Activated T-helper 1 cell treated with Interleukin-2 at 50 U/mL for 16 hours (primary cell): ENCODE measurements at regions not wholly inside any gene's neighbourhood (a gene's known extent, or its start where the extent isn't known, plus 50 kb on each side); places are given as distances from the start of the nearest gene placed in this dataset.
A peak's percentile ranks its signal among the peaks of the same experiment; 100 is the strongest.

Source experiments
- DNase-seq: peaks from one replicate; pipeline ENCODE4 v3.0.0-alpha.2; 2020; ENCODE audit warnings: low read depth

DNA sequence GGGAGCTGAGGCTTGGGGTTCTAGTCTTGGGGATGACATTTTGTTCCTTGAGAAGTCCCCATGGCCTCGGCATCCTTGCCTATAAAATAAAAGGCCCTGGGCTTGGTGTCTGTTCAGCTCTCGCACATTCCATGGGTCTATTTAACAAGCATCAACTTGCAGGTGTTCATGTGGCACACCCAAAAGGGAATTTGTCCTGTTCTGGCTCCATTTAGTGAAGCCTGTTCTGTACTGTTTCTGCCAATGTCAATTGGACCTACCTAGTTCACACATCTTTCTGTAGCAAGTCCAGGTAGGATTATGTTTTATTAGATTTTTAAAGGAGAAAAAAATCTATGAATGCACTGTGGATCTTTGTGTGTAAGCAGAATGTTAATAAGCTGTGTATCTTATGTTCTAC is 262.0 kb downstream of the HIVEP2 start:
- no peak for DNase-seq

DNA sequence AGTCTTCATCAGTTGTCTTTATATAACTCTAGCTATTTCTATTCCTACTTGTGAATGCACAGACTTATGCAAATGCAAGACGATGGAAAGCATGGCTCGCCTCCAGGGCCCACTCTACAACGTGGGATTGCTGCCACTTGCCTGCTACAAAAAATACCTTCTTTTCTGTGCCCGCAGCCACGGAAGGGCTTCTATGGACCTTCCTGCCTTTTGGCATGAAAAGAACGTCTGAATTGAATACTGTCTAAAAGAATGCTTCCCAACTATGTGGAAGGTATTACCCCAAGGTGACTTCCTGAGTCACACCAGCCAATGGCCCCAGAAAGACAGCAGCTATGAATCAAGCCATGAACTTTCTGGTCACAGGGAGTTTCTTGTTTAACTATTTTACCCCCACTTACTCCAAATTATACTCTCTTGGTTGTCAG is 261.2 kb downstream of the HIVEP2 start:
- no peak for DNase-seq

DNA sequence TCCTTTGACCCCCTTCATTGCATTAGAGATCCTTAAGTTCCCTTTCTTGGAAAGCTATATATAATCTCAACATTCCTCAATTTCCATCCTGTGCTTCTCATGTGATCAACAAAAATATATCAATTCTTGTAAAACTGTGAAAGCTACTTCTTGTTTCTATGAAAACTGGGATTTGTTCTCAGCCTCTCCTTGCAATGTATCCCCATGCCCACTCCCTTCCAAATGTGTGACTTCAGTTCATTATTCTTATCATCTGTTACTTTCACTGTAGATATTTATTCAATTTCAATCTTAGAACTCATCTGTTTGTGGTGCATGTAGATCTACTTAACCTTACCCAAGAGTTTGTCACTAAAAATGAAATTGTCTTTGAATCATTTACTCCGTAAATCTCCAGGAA is 260.6 kb downstream of the HIVEP2 start:
- no peak for DNase-seq

DNA sequence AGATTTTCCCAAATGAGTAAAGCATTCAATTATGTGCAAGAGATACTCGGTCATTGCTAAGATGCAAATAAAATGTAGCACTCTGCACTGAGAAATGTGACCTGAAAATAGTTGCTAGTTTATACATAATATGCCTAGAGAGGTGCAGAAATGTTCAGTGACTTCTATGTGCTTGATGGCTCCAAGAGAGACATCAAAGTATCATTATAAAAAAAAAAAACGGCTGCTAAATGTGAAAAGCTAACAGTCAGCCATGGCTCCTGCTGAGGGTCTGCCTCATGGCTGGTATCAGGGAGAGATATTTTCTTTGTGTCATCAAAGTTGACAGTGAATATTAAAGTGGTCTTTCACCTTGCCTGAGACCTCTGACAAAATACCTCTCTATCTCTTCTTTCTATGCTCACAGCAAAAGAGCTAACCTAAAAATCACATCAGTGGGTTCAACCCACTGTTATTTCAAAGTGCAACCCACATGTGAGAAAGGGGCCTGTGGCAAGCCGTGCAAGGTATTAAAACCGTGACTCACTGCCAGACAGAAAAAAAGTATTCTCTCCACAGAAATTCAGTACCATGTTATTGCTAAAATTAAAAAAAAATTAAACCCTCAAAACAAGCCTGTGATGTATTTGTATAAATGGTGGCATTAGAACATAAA is 259.0 kb downstream of the HIVEP2 start:
- DNase-seq = no peak

DNA sequence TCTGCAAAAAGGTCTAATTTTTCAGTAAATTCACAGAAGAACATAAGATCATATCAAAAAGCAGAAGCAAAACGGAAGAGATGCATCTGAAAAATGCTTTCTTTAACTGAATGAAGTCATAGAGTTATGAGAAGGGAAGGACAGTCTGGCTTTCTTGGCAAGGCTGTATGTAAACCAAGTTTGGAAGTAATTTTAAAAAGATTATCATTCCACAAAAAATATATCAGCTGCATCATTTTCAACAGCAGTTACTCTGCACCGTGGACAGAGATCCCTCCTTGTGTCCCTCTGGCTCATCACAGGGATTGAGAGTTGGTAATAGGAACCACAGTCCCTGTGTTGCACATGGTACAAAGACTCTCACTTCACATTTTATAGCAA is 258.5 kb downstream of the HIVEP2 start:
- DNase-seq = no peak

DNA sequence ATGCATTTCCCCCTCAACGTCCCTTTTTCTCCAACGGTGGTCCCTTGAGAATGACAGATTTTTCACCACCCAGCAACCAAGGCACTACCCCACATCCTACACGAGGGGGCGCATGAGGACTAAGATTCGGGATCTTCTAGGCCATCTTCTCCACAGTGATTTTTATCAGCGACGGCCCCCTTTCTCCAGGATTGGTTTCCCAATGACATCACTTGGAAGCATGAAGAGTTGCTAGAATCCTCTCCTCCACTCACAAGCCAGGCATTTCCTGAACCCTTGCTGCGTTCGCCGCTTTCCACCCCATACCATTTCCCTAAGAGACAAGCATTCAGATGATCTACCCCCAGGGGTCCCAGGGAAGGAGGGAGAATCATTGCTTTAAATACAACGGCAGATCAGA is 252.0 kb downstream of the HIVEP2 start:
- peak; percentile 43 for DNase-seq

DNA sequence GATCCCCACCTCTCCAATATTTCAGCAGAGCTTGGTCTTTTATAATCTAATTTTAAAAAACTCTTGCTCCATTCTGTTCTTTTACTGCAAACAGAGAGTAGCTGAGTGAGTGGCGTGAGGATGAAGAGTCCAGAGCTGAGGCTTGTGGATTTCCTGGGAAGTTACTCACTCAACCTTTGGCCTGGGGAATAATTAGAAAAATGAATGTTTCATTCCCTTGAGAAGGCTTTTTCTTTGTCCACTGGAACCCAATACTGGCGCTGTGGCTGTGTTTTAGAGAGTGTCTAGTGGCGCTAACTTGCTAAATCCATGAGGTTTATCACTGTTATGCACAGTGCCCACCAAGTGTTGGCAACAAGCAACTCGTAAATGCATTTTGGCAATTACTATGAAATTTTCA is 251.5 kb downstream of the HIVEP2 start:
- no peak for DNase-seq

DNA sequence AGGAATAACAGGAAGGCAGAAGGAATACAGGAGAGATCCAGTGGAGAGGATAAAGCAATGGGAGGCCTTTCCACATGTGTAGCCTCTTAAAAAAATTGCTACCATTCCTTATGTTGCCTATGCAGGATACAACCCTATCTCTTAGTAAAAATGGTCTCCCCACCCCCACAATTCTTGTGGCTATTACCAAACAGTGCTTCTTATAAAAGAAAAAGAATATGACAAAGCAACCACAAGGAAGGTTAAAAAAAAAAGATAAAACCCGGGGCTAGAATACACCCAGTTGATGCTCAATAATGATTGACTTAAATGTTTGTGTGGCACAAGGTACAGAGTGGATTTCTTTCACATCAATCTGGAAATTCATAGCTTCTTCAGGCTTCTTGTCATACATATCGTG is 250.9 kb downstream of the HIVEP2 start:
- no peak for DNase-seq

DNA sequence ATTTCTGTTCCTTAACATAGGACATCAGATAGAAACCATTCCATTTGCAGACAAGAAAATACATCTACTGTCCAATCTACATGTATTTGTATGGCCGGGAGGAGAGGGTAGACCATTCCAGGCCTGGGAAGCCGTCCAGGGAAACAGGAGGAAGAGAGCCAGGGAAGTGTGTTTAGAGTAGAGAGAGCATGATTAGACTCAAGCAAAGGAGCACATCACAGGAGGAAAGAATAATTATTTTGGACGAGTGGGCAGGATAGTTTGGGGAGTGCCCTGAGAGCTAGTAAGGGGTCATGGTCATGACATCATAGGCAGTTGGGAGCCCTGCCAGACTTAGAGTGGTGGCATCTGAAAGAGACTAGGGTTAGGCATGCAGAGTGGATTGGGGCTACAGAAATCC is 250.0 kb downstream of the HIVEP2 start:
- no peak for DNase-seq

DNA sequence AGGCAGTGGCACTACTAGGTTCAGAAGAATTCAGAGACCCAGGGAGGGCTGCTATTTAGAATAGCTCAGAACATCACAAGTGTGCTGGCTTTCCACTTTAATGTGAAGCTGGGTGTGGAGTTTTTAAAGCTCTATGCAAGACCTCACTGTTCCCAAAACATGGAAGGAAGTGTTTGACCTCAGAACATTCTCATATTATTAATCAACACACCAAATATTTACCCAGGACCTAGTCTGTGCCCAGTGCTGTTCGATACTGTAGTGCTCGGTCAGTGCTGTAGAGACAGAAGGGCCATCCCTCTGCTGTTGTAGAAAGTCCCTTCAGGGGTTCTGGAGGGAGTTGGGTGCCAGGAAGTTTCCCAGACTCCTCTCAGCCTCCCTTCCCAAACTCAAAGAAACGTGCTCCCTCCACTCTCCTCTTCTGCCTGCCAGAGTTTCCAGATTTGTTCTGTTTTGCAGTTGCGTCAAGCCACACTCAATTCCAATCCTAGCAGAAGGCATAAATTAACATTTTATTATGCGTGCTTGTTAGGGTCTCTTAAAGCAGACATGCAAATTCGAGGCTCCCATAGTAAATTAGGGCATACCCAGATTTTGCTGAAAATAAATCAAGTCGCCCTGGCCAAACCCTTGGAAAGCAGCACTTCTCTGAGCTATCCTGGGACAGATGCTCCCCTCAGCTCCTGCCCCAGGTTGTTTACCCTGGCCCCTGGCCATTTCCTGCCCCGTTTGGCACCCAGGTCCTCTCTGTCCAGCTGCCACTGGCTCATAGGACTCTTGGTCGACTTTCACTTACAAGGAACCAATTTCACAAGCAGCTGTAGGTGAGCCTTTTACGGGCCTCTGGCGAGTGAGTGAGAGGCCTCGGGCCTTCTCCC is 248.6 kb downstream of the HIVEP2 start:
- DNase-seq = no peak

DNA sequence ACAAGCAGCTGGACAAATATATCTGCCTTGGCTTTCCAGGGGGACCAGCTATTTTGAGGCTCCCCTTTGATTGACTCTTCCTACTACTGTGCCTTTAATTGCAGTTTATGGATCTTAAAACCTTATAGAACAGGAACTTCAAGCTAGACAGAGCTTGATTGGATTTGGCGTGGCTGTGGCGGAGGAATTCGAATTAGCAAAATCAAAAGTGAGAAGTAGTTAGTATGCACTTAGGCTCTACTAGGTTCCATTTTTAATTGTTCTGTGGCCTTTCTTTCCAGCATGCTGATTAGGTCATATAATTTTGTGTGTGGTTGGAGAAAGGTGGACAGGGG is 248.0 kb downstream of the HIVEP2 start:
- DNase-seq = no peak

DNA sequence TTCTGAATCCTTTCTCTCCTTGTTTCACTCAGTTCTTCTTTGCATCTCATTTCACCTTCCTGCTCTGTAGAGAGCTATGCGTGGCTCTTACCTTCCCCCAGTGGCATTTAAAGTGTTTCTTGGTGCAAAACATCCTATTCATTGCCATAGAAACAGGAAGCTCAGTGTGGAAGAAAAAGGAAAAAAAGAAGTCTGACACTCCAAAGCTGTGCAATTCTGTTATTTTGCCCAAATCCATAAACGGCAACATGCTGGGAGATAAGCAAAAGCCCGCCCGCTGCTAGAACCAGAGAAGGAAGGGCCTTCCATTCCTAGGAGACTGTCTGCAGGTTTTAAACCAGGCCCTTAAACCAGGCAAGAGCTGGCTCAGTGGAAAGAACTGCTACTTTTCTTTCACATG is 247.1 kb downstream of the HIVEP2 start:
- DNase-seq = no peak

DNA sequence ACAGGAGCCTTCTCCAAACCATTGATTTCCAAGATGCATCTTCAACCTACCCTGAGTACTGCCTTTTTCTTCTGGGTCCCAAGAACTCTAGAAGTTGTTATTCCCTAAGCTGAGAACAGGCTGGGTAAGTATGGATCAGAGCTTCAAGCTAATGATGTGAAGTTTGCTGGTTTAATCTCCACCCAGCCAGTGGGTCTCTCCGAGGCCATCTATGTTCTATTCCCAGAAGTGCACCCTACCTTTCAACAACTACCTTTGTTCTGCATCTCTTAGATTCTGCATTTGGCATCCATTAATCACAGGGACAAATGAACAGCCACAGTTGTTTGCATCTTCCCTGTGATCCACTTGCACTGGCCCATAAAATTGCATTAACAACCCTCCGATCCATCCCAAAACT is 246.2 kb downstream of the HIVEP2 start:
- no peak for DNase-seq

DNA sequence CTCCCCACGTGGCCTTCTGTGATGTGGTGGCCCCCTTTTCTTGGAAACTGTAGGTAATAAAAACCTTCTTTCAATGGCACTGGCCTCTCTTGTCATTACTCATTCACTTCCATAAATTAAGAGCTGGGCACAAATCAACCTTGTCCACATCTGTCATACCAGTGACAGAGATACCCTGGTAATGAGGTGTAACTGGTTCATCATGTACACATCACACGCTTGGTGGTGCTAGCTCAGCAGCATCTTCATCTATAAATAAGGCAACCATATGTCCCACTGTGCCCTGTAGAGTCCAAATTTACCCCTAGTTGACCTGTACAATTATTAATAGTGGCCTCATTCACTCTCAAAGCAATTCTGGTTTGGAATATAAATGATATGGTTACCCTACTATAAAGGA is 245.6 kb downstream of the HIVEP2 start:
- no peak for DNase-seq

DNA sequence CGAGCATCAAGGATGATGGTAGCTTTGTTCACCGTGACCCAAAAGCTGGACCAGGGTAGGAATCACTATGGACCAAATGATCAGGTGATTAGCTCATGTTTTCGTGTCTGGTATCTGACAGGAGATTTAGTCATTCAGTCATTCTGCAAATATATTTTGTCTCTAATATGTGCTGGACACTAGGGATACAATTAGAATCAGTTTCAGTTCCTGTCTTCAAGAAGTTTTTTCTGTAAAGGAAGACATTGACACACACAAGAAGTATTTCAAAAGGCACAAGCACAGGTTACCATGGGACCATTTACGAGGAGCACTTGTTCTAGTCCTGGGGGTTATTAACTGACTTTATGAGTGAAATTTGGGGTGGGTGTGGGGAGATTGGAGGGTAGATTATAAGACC is 244.9 kb downstream of the HIVEP2 start:
- no peak for DNase-seq

DNA sequence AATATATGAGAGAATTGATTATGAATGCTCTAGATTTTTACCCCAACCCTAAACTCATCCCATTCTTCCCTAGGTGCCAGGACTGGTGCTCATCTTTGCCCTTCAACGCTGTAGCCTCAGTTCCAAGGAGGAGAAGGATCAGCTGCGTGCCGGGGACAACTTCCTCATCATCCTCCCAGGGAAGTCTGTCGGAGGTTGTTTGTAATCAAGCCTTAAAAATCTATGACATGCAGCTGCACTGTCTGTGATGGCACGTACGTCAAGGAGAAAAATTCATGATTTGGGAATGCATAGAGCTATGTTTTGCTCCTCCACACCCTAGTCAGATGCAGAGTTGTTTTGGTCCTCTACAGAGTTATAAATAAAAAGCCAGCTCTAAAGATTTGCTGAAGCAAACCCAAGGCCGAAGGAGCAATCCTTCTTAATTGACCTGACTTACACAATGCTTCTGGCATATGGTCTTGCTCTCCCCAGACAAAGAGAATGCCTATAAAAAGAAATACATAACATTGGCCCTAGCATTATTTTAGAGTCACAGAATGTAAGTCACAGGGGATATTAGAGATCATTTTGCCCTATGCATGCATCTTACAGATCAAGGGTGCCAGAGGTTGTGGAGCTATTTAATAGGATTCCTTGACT is 244.2 kb downstream of the HIVEP2 start:
- no peak for DNase-seq
